VCaP (cell line): ENCODE measurements at regions not wholly inside any gene's neighbourhood (a gene's known extent, or its start where the extent isn't known, plus 50 kb on each side); places are given as distances from the start of the nearest gene placed in this dataset.
"Not testable (repeated sequence)": the region's sequence is repeated elsewhere in the genome, so short reads cannot be mapped to it uniquely, and the experiment has no call there.

ENCODE experiments used
- H3K27ac ChIP-seq: fragments of 450-650 bp; 2 replicates; pipeline ENCODE4 v1.5.1; 2017
- TF ChIP-seq, protein P1 (sequence below): fragments of 450-650 bp; conservative IDR thresholded peaks from 2 replicates; pipeline ENCODE4 v1.5.1; 2017; ENCODE audit warnings: mild to moderate bottlenecking, moderate library complexity

DNA sequence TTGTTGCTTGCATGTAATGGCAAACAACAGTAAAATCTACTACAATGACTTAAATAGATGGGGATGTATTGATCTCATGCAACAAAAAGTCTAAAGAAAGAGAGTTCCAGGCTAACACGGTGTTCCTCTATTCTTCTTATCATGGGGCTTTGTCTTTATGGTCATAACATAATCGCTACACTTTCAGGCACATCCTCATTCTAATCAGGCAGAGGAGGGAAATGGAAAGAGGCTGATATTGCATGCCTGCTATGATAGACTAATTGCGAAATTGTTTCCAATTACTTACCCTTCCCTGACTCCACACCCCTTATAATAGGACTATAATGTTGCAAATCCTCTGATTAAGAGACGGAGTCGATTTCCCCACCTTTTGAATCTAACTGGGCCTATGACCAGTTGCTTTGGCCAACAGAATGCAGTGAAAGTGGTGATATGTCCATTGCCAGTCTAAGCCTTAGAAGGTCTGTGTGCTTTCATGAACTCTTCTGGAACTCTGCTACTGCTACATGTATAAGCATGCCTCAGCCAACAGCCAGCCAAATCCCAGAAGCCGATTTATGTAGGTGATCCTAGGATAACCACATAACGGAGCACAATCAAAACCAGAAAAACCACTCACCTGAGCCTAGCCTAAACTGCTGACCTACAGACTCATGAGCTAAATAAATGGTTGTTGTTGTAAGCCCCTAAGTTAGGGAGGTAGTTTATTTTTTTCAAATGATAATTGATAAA lies 180.3 kb upstream of the TACR1 start:
- H3K27ac ChIP-seq = no peak overlapping the region
- TF ChIP-seq, protein P1, sequence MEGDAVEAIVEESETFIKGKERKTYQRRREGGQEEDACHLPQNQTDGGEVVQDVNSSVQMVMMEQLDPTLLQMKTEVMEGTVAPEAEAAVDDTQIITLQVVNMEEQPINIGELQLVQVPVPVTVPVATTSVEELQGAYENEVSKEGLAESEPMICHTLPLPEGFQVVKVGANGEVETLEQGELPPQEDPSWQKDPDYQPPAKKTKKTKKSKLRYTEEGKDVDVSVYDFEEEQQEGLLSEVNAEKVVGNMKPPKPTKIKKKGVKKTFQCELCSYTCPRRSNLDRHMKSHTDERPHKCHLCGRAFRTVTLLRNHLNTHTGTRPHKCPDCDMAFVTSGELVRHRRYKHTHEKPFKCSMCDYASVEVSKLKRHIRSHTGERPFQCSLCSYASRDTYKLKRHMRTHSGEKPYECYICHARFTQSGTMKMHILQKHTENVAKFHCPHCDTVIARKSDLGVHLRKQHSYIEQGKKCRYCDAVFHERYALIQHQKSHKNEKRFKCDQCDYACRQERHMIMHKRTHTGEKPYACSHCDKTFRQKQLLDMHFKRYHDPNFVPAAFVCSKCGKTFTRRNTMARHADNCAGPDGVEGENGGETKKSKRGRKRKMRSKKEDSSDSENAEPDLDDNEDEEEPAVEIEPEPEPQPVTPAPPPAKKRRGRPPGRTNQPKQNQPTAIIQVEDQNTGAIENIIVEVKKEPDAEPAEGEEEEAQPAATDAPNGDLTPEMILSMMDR = no peak

DNA sequence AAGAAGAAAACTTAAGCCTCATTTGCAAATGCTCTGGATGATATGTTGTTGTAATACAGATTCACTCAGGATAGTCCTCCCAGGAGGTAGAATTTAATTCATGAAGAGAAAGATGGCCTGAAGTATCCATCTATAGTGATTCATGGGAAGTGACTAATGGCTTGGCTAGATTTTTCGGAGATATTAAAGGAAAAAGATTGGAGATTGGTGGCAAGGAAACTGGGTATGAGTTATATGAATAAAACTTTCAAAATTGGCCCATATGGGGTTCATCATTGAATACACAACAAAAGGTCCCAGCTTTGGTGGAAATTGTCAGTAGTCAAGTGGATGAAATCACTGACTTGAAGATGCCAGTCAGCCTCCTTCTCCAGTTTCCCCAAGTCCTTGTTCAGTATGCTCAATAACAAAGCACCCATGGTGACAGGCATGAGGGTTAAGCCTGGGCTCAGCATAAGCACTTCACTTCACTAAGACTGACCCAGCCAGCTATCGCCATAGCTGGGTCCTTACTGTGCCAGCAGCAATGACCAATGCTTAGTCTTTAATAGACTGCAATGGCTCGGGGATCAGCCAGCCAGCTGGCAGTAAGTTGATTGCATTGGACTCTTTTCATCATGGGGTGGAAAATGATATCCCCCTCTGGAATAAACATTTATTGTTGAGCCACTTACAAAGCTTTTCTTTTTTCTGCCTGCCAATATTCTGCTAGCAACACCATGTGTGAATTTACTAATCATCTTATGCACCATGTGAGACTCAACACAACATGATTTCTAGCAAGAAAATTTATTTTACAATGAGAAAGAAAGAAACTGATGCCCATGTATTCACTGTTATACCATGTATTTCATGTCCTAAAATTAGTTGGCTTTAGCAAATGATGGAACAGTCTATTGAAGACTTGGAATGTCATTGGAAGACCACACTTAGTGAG lies 176.6 kb upstream of the TACR1 start:
- TF ChIP-seq, protein P1 = no peak

DNA sequence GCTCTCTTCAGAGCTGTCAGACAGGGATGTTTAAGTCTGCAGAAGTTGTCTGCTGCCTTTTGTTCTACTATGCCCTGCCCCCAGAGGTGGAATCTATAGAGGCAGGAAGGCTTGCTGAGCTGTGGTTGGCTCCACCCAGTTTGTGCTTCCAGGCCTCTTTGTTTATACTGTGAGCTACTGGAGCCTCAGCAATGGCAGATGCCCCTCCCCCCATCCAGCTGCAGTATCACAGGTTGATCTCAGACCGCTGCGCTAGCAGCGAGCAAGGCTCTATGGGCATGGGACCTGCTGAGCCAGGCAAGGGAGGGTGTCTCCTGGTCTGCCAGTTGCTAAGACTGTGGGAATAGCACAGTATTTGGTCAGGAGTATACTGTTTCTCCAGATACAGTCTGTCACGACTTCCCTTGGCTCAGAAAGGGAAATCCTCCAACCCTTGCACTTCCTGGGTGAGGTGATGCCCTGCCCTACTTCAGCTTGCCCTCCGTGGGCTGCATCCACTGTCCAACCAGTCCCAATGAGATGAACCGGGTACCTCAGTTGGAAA lies 175.2 kb upstream of the TACR1 start:
- not testable (repeated sequence) for H3K27ac ChIP-seq

More for the DNA sequence above, 176.6 kb upstream of the TACR1 start:
- H3K27ac ChIP-seq = no peak overlapping the region

DNA sequence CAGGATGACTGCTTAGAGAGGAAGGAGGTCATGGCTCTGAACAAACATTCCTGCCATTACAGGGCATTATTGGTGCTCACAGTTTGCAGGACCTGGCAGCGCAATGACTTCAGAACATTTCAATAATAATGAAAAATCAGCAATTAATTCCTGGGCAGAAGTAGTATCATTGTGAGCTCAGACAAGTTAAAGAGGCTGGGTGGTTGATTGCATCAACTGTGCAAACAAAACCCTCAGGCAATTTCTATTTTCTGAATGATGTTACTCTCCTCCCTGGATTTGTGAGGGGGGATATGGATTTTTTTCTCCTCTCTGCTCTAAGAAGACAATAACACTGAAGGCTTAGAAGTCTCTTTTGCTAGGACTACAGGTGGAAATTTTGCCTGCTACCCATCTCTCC lies 168.1 kb upstream of the TACR1 start:
- H3K27ac ChIP-seq = no peak overlapping the region
- TF ChIP-seq, protein P1 = no peak

DNA sequence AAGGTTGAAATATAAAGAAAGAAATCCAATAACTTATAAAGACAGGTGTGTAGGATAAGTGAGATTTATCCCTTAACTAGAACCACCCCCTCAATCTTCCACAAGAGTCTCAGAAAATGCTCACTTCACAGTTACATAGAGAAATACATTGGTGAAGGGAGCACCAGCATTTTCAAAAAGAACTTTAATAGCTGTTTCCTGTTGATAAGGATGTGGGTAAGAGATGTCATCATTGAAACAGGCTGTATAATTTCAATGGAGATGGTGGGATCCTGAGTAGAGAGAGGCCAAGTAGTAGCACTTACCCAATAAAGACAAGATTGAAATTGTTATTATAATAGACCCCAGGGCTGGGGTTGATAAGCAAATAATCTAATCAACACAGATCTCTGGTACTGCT lies 162.2 kb upstream of the TACR1 start:
- TF ChIP-seq, protein P1 = no peak

DNA sequence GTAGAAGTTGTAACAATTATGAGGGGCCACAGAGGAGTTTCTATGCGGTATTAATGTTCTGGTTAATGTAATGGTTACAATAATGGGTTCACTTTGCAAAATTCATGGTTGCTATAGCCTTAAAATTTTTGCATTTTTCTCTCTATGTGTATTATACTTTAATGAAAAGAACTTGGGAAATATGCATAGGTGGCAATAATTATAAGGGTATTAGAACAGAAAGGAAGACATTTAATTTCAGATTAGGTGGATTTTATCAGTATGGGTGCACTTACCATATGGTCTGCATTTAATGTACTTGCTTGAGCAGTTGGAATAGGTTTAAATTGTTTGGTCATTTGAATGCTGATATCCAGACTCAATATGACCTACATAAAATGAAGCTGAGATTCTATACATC lies 161.6 kb upstream of the TACR1 start:
- TF ChIP-seq, protein P1 = no peak

More for the DNA sequence above, 162.2 kb upstream of the TACR1 start:
- H3K27ac ChIP-seq = no peak overlapping the region

DNA sequence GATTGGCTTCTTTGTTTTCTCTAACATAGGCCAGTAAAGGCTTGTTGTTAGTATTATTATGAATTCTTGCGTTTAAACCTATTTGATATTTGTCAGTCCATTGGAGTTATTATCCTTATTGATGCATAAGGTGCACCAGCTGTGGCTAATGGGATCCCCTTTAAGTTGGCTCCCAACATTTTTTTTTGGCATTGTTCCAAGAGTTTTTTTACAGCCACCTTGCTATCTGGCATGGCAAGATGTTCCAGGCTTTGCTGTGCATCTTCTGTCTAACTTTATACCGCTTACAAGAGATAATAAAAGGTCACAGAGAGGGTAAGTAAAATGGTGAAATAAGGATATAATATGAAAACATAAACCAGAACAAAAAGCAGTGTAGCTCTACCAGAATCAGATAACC lies 157.5 kb upstream of the TACR1 start:
- TF ChIP-seq, protein P1 = no peak
- no peak overlapping the region for H3K27ac ChIP-seq

More for the DNA sequence above, 161.6 kb upstream of the TACR1 start:
- no peak overlapping the region for H3K27ac ChIP-seq
